ENCODE measurements at regions not wholly inside any gene's neighbourhood (a gene's known extent, or its start where the extent isn't known, plus 50 kb on each side); places are given as distances from the start of the nearest gene placed in this dataset.
"Not testable (repeated sequence)": the region's sequence is repeated elsewhere in the genome, so short reads cannot be mapped to it uniquely, and the experiment has no call there.

- Histone ChIP-seq H3K4me2 (ENCODE audit: low read length) (no peak overlapping the region), H3K9me3 (ENCODE audit: control insufficient read depth, insufficient read depth, low read length) (no peaks in the 10 kb centered on the region), H3F3A (ENCODE audit: control insufficient read depth, insufficient read depth) (no peaks in the 10 kb centered on the region), H3K36me3 (ENCODE audit: control insufficient read depth, low read length) (no peaks in the 10 kb centered on the region), H3K9me2 (replicated peaks; ENCODE audit: control insufficient read depth, low read length) (no peaks in the 10 kb centered on the region), H3K27me3 (ENCODE audit: control insufficient read depth, low read length) (no peaks in the 10 kb centered on the region), H3K27ac (ENCODE audit: low read depth, low read length) (no peak overlapping the region), H3K4me1 (ENCODE audit: control insufficient read depth, low read length) (no peaks in the 10 kb centered on the region), H4K20me1 (ENCODE audit: control insufficient read depth, insufficient read depth, low read depth, low read length) (no peaks in the 10 kb centered on the region), H3K79me2 (ENCODE audit: control insufficient read depth, low read length) (no peaks in the 10 kb centered on the region), H3K4me3 (ENCODE audit: low read length) (no peak overlapping the region)
- TF ChIP-seq CTCF (IDR thresholded peaks at IDR 0.05; ENCODE audit: low read depth, low read length, poor library complexity, severe bottlenecking) (no peak), EZH2phosphoT487 (IDR thresholded peaks at IDR 0.05; ENCODE audit: borderline replicate concordance, low read length) (no peak)
Measured at GRCh38 chr11:43172477-43172876, 139.3 kb upstream of the API5 start.

DNA sequence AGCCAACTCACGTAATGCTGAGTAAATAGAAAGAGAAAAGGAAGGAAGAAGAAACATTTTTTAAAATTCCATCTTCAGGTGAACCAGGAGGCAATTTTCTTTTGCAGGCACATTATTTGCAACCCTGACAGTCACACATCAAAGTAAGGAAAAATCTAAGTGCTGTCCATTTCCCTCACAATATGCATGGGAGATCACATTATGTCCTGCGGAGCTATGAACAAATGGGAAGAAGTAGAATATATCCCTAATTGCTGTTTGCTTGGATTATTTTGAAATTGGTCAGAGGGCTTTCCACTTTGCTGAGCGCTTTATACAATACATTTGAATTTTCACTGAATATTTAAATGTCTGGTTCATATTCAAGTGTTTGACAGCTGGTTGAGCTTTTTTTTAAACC, 133.8 kb upstream of the API5 start:
- TF ChIP-seq CTCF (IDR thresholded peaks at IDR 0.05; ENCODE audit: low read depth, low read length, poor library complexity, severe bottlenecking) (no peak), EZH2phosphoT487 (IDR thresholded peaks at IDR 0.05; ENCODE audit: borderline replicate concordance, low read length) (no peak)
- no peaks in the 10 kb centered on the region for H3F3A ChIP-seq (ENCODE audit: control insufficient read depth, insufficient read depth)

GRCh38 chr11:43194459-43194858, 117.3 kb upstream of the API5 start:
- H3K4me3 ChIP-seq (ENCODE audit: low read length); H3K79me2 ChIP-seq (ENCODE audit: control insufficient read depth, low read length); H3K9me3 ChIP-seq (ENCODE audit: control insufficient read depth, insufficient read depth, low read length); H3K27me3 ChIP-seq (ENCODE audit: control insufficient read depth, low read length); H3K4me1 ChIP-seq (ENCODE audit: control insufficient read depth, low read length); H3K4me2 ChIP-seq (ENCODE audit: low read length); H3K9me2 ChIP-seq (replicated peaks; ENCODE audit: control insufficient read depth, low read length); H3K27ac ChIP-seq (ENCODE audit: low read depth, low read length); H4K20me1 ChIP-seq (ENCODE audit: control insufficient read depth, insufficient read depth, low read depth, low read length); H3F3A ChIP-seq (ENCODE audit: control insufficient read depth, insufficient read depth); H3K36me3 ChIP-seq (ENCODE audit: control insufficient read depth, low read length): not testable (repeated sequence)

More for the DNA sequence above, 133.8 kb upstream of the API5 start:
- no peaks in the 10 kb centered on the region for H3K27me3 ChIP-seq (ENCODE audit: control insufficient read depth, low read length)
- H3K4me1 ChIP-seq (ENCODE audit: control insufficient read depth, low read length): no peaks in the 10 kb centered on the region
- no peaks in the 10 kb centered on the region for H3K9me3 ChIP-seq (ENCODE audit: control insufficient read depth, insufficient read depth, low read length)
- no peaks in the 10 kb centered on the region for H3K36me3 ChIP-seq (ENCODE audit: control insufficient read depth, low read length)
- H3K27ac ChIP-seq (ENCODE audit: low read depth, low read length): no peak overlapping the region
- H3K79me2 ChIP-seq (ENCODE audit: control insufficient read depth, low read length): no peaks in the 10 kb centered on the region
- H4K20me1 ChIP-seq (ENCODE audit: control insufficient read depth, insufficient read depth, low read depth, low read length): no peaks in the 10 kb centered on the region
- H3K9me2 ChIP-seq (replicated peaks; ENCODE audit: control insufficient read depth, low read length): no peaks in the 10 kb centered on the region
- no peak overlapping the region for H3K4me2 ChIP-seq (ENCODE audit: low read length)
- no peak overlapping the region for H3K4me3 ChIP-seq (ENCODE audit: low read length)

- Histone ChIP-seq H3K4me1 (ENCODE audit: control insufficient read depth, low read length) (no peaks in the 10 kb centered on the region), H3K9me2 (replicated peaks; ENCODE audit: control insufficient read depth, low read length) (no peaks in the 10 kb centered on the region), H3K4me3 (ENCODE audit: low read length) (no peak overlapping the region), H3K9me3 (ENCODE audit: control insufficient read depth, insufficient read depth, low read length) (no peaks in the 10 kb centered on the region), H3K36me3 (ENCODE audit: control insufficient read depth, low read length) (no peaks in the 10 kb centered on the region), H3K27me3 (ENCODE audit: control insufficient read depth, low read length) (no peaks in the 10 kb centered on the region), H3K79me2 (ENCODE audit: control insufficient read depth, low read length) (no peaks in the 10 kb centered on the region), H3K4me2 (ENCODE audit: low read length) (no peak overlapping the region), H4K20me1 (ENCODE audit: control insufficient read depth, insufficient read depth, low read depth, low read length) (no peaks in the 10 kb centered on the region), H3K27ac (ENCODE audit: low read depth, low read length) (no peak overlapping the region), H3F3A (ENCODE audit: control insufficient read depth, insufficient read depth) (no peaks in the 10 kb centered on the region)
- TF ChIP-seq CTCF (IDR thresholded peaks at IDR 0.05; ENCODE audit: low read depth, low read length, poor library complexity, severe bottlenecking): no peak
- no peak for TF ChIP-seq EZH2phosphoT487 (IDR thresholded peaks at IDR 0.05; ENCODE audit: borderline replicate concordance, low read length)
Measured at GRCh38 chr11:43197379-43197778, 114.4 kb upstream of the API5 start.

Measured in DOHH2 (cell line).